GM21529 (cell line): ENCODE measurements at regions not wholly inside any gene's neighbourhood (a gene's known extent, or its start where the extent isn't known, plus 50 kb on each side); places are given as distances from the start of the nearest gene placed in this dataset.
"Not testable (repeated sequence)": the region's sequence is repeated elsewhere in the genome, so short reads cannot be mapped to it uniquely, and the experiment has no call there.

ENCODE experiments used
- ATAC-seq: cut with Tn5 transposase; IDR thresholded peaks from one replicate; pipeline ENCODE4 v1.9.1; 2021; ENCODE audit not compliant: unreplicated experiment

- no peak for ATAC-seq
Measured at GRCh38 chr17:5896215-5896614, 174.0 kb upstream of the WSCD1 start.

GRCh38 chr17:5897275-5897911, 172.8 kb upstream of the WSCD1 start:
- no peak for ATAC-seq

- not testable (repeated sequence) for ATAC-seq
Measured at GRCh38 chr17:5897981-5898380, 172.2 kb upstream of the WSCD1 start.

GRCh38 chr17:5898406-5898805, 171.8 kb upstream of the WSCD1 start:
- no peak for ATAC-seq

GRCh38 chr17:5899496-5900195, 170.5 kb upstream of the WSCD1 start:
- ATAC-seq = no peak

GRCh38 chr17:5901731-5902130, 168.4 kb upstream of the WSCD1 start:
- ATAC-seq = no peak

GRCh38 chr17:5902181-5903140, 167.7 kb upstream of the WSCD1 start:
- ATAC-seq = no peak

- ATAC-seq = no peak
Measured at GRCh38 chr17:5911919-5912318, 158.3 kb upstream of the WSCD1 start.

- no peak for ATAC-seq
Measured at GRCh38 chr17:5913032-5913531, 157.1 kb upstream of the WSCD1 start.

GRCh38 chr17:5913641-5914040, 156.5 kb upstream of the WSCD1 start:
- ATAC-seq = no peak

GRCh38 chr17:5915337-5915736, 154.8 kb upstream of the WSCD1 start:
- no peak for ATAC-seq

- no peak for ATAC-seq
Measured at GRCh38 chr17:5919089-5919488, 151.1 kb upstream of the WSCD1 start.

GRCh38 chr17:5921512-5922282, 148.5 kb upstream of the WSCD1 start:
- no peak for ATAC-seq

- ATAC-seq = no peak
Measured at GRCh38 chr17:5922476-5922875, 147.7 kb upstream of the WSCD1 start.

- ATAC-seq = no peak
Measured at GRCh38 chr17:5929721-5930120, 140.5 kb upstream of the WSCD1 start.

GRCh38 chr17:5930555-5930954, 139.6 kb upstream of the WSCD1 start:
- not testable (repeated sequence) for ATAC-seq

- ATAC-seq = no peak
Measured at GRCh38 chr17:5931616-5932015, 138.6 kb upstream of the WSCD1 start.

GRCh38 chr17:5933430-5933829, 136.7 kb upstream of the WSCD1 start:
- ATAC-seq = no peak

- ATAC-seq = no peak
Measured at GRCh38 chr17:5941258-5941657, 128.9 kb upstream of the WSCD1 start.

- ATAC-seq = no peak
Measured at GRCh38 chr17:5942687-5943086, 127.5 kb upstream of the WSCD1 start.

- ATAC-seq = no peak
Measured at GRCh38 chr17:5943232-5943631, 126.9 kb upstream of the WSCD1 start.
